NCI-H345 treated with DMSO at 0.1 percent for 48 hours (cell line): ENCODE measurements at regions not wholly inside any gene's neighbourhood (a gene's known extent, or its start where the extent isn't known, plus 50 kb on each side); places are given as distances from the start of the nearest gene placed in this dataset.
A peak's percentile ranks its signal among the peaks of the same experiment; 100 is the strongest.
"Not testable (repeated sequence)": the region's sequence is repeated elsewhere in the genome, so short reads cannot be mapped to it uniquely, and the experiment has no call there.

Experiments
- DNase-seq: peaks from one replicate; lab custom pipeline; 2025; ENCODE audit not compliant: unreplicated experiment; lab: John Stamatoyannopoulos, UW

DNA sequence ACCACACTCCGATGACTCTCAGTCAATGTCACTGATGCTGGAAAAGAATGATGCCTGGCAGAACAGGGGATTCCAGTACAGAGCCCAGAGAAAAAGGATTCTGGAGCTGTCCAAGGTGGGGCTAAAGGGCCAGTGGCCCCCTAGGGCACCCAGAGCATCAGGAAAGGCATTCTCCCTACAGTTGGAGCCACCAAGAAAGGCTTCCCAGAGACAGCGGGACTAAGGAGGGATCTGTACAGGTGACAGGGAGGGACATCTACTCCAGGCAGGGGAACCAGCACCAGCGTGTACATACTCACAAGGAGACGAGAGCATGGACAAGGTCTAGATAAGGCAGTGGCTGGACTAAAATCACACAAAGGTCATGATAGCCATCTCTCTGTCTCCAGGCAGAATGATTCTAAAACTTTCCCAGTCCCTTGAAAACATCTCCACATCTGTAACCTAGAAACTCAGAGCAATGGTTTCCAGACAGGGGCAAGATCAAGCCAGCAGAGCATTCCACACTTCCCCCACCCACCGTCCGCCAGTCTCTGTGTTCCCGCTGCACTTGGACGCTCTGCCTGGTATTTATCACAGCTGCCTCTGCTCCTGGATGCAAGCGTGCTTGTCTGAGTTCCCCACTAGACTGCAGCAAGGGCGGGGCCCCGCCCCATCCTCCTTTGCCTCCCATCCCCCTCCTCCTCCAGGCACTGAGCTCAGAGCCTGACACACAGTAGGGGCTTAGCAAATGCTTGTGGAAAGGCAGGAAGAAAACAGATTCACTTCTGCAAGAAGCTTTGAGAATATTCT, 111.6 kb upstream of the ZC3H12A start:
- no peak for DNase-seq

DNA sequence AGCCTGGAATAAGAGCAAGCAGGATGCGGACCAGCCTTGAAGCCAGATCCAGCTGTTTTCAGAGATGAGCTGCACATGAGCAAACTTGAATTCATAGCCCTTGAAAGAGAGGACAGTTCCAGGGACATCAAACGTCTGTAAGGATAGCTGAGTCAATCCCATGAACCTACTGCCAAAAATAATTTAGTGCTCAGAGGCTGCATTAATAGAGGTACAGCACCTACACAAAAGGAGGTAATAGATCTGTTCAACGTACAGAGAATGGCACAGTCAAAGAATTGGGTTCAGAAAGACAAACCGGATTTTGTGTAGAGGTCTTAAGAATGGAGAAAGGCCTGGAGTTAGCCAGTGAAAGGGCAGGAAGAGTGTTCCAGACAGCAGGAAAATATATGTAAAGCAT, 110.8 kb upstream of the ZC3H12A start:
- no peak for DNase-seq

DNA sequence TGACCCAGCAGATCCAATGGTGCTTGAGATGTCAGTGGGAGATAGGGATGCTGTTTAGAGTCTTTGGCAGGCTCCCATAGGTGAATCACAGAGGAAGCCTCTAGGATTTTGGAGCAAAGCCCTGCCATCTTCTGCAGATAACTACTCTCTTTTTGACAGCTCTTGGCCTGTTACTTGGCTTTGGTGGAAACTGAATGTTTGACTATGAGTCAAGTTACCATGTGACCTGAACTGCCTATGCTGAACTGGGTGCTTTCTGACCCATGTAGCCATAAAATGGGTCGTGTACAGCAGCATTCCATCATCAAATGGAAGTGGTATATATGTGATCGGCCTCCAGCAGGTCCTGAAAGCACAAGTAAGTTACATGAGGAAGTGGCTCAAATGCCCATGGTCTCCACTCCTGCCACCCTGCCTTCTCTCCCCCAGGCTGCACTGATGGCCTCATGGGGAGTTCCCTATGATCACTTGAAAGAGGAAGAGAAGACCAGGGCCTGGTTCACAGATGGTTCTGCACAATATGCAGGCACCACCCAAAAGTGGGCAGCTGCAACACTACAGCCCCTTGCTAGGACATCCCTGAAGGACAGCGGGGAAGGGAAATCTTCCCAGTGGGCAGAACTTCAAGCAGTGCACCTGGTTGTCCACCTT, 105.6 kb upstream of the ZC3H12A start:
- not testable (repeated sequence) for DNase-seq

DNA sequence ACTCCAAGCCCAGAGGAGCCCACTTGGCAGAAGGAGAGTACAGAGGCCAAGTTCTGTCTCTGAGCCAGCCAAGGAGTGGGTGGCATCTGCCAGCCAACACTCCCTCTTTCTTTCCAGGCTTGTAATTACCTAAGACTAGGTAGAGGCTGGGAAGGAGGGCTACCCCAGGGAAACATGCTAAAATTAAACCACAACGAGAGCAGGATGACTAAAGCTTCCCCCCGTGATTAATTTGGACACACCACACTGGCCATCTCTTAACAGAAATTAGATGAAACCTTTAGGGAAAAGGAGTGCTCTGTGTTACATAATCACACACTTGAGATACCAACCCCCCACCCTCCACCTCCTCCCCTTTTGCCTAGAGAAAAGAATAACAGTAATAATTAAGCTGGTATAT, 102.1 kb upstream of the ZC3H12A start:
- no peak for DNase-seq

DNA sequence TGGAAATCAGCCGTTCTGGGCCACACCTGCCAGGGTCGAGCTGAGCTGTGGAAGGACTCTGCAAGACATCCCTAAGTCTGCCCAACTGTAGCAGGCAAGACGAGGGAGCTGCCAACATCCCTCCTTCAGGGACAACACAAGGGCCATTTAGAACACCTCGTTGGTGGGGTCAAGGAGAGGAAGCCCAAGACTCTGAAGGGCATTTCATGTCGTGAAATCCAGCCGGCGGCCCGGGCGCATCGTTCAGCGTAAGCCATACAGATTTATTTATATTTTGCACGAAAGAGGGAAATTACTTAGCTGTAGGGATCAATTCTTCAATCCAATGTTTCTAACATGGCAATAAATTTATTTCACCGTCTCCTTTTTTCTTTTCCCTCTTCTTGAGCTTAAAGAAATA, 101.7 kb upstream of the ZC3H12A start:
- DNase-seq = no peak

DNA sequence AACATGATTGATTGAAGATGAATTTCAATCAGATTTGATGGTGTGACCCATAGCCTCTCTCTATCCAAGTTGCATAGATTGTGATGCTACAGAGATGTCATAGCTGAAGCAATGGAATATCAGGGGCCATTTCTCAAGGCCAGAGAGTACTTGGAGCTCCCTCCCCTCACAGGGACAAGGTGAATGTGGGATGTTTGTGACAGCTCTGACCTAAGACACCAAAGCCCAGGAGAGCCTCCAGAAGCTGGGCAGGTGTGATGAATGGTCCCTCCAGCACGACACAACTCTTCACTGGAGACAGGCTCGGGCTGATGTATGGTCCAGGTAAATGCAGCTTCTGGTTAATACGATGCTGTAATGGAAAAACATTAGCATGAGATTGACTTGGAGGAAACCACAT, 101.0 kb upstream of the ZC3H12A start:
- no peak for DNase-seq

GRCh38 chr1:37380546-37380945, 93.8 kb upstream of the ZC3H12A start:
- not testable (repeated sequence) for DNase-seq

GRCh38 chr1:37387854-37388253, 86.5 kb upstream of the ZC3H12A start:
- no peak for DNase-seq

GRCh38 chr1:37389327-37389726, 85.1 kb upstream of the ZC3H12A start:
- DNase-seq = no peak

- peak; percentile 99 for DNase-seq
These were observed 83.0 kb upstream of the ZC3H12A start for GRCh38 chr1:37391211-37392011.

DNA sequence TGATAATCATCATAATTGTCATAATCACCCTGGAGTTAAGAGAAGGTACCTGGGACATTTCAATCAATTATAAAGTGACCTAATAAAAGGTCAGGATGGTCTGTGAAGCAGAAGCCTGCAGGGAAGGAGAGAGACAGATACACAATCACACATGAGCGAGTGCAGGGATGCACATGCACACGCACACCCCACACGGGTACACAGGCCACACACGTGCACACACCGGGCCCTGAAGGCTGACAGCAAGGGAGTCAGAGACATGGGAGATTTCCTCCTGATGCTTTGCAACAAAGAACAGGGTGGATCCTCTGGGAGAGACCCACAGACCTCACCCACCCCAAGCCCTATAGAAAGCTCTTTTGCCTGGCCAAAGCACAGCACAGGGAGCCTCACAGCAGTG, 82.3 kb upstream of the ZC3H12A start:
- no peak for DNase-seq

DNA sequence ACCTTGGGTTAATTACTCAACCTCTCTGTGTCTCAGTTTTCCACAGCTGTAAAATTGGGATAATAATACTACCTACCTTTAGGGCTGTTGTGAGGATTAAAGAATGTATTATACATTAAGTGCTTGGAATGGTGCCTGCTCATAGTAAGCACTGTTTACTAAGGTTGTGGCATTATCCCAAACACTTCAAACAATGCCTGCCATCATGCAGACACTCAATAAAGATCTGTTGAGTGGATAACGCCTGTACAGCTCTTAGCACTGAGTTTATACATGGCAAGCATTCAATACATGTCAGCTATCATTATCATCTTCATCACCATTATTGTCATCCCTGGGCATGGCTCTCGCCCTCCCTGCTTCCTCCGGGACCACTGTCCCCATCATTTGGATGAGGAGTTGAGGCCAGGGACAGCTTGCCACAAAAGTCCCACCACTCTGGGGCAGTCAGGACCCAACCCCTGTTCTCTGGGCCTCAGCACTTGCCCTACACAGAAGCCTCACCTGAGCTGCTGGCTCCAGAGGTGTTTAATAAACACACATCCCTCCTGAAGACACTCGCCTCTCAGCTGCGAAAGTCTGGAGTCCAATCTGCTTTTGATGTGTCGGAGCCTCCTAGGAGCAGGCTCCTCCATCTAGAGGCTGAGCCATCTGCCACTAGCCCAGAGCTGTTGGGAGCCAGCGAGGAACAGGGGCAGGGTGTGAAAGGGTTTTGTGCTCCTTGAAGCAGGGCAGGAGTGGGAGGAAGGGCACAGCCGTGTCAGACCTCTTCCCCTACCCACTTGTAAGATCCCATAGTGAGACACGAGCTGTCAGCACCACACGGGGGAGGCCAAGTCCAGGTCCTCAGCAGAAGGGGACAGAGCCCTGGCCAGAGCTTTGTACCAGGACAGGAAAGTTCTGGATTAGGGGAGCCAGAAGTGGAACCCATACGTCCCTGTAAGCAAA, 80.9 kb upstream of the ZC3H12A start:
- peak; percentile 91 for DNase-seq

- DNase-seq = peak; percentile 12
These were observed 79.6 kb upstream of the ZC3H12A start for GRCh38 chr1:37394574-37395464.

GRCh38 chr1:37398096-37398495, 76.3 kb upstream of the ZC3H12A start:
- no peak for DNase-seq

GRCh38 chr1:37399205-37399604, 75.2 kb upstream of the ZC3H12A start:
- peak; percentile 80 for DNase-seq

GRCh38 chr1:37399830-37400464, 74.4 kb upstream of the ZC3H12A start:
- no peak for DNase-seq

DNA sequence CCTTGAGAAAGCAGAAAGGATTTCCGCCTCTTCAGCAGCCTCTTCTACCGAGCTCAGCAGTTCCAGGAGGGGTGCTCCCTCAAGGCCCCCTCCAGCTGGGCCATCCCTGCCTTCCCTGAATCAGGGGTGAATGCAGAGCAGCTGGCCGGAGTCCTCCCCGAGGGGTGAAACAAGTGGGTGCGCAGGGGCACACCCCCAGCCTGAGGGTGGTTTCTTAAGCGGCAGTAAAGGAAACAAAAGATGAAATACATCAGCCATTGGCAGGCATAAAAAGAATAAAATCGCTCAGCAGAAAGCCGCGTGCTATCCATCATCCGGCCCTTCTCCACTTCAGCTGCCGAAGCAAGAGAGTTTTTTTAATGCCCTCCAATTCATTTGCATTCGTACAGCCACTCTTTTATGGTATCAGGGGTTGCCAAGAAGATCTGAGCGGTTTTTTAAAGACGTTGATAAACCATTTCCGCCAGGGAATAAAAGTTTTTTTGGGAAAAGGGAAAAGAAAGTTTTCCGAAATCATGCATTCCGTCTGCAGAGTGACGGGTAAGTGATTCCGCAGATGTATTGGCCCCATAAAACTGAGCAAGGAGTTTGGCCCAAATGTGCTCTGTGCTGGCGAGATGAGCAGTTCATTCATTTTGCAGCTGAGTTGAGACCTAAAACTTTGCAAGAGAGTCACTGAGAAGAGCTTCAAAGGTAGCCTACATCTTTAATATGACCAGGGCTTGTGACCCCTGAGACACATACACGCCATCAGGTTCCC, 73.7 kb upstream of the ZC3H12A start:
- no peak for DNase-seq

GRCh38 chr1:37403166-37403565, 71.2 kb upstream of the ZC3H12A start:
- no peak for DNase-seq

DNA sequence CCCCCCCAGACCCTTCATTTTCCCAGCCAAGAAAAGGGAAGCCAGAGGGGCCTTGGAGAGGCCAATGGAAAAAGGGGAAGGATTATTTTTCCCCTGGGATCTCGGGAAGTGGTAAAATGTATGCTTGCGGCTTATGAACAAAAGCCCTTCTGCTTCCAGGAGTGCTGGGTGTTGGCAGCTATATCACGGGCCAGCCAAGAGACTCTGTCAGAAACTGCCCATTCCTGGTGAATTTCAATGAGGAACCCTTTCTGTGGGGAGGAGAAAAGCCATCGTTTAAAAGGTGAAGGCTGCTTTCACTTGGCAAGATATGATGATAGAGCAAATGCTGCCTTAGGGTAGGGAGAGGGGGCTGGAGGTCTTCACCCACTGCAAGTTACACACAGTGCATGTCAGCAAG, 69.7 kb upstream of the ZC3H12A start:
- DNase-seq = no peak
